ENCODE measurements at regions not wholly inside any gene's neighbourhood (a gene's known extent, or its start where the extent isn't known, plus 50 kb on each side); places are given as distances from the start of the nearest gene placed in this dataset. TPM values are rescaled to one million over a fixed set of nuclear protein-coding genes. Genes with fewer than 3 reads are reported as not detected.

DNA sequence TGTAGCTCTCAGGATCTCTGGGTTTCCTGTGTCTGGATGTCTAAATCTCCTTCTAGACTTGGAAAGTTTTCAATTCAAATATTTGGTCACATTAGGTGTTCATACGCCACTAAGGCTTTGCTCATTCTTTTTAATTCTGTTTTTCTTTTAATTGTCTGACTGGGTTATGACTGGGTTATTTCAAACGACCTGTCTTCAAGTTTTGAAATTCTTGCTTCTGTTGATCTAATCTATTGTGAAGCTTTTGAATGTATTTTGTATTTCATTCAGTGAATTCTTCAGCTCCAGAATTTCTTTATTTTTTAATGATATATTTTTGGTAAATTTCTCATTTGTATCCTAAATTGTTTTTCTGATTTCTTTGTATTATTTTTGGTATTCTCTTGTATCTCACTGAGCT, 81.0 kb upstream of the PCDH10 start:
- DNase-seq, result no peak

DNA sequence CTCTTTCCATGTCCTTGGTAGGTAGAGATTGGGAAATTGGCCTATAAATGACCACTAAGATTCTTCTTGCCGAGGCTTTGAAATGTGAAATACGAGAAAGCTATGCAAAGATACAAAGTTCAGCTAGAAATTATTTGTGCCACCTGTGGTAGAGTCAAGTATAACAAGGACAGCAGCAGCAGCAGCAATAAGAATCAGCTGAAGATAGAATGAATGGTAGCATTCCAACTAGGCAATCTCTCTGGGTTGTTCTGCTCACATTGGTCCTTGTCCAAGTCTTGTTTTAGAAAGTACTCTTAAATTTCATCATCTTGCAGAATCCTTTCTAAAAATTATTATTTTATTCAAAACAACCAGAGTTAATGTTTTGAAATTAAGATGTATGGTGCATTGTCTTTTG, 67.8 kb upstream of the PCDH10 start:
- DNase-seq, result no peak

- DNase-seq, result no peak
Observed at GRCh38 chr4:133084421-133084820, 64.7 kb upstream of the PCDH10 start.

DNA sequence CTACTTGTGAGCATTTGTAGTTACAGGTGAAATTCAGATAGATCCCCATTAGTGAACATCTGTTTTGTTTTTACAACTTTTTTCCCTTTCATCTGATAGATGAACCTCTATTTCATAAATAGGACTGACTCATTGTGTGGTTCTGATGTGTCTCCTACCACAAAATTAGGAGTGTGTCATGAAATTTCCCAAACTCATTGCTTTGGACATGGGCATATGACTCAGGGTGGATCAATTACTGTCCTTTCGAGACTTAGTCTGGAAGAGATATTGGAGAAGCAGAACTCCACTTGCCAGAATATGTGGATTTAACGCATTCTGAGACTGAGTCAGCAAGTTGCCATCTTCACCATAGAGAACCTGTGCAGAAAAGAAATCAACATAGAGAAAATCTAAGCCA, 53.5 kb upstream of the PCDH10 start:
- no peak for DNase-seq

DNA sequence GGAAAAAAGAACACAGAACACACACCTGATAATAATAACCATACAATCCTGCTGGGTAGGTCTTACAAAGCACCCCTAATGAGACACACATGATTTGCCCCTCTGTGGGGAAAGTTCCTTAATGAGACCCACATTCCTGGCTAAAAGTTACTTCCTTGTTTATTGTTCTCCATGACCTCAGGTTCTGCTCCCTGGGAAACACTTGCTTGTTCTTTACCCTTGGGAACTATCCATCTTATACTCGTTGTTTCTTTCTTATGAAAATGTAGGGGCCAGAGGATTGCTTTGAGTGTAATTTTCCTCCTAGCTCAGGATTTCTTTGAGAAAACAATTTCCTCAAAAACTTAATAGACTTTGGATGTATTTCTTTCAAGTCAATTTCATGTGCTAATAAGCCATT, 52.1 kb upstream of the PCDH10 start:
- peak; percentile 3 for DNase-seq

Small RNAs in the stretch of these regions (small RNA-seq; reads per million reads assigned to genes)
- gene AC096711.1 (ENCODE audit: low replicate concordance), result not detected

Data from skin of body (tissue), 2 donors.